Epithelial cell of esophagus (primary cell): ENCODE measurements at regions not wholly inside any gene's neighbourhood (a gene's known extent, or its start where the extent isn't known, plus 50 kb on each side); places are given as distances from the start of the nearest gene placed in this dataset.

Source experiments
- DNase-seq: peaks from one replicate; pipeline ENCODE4 v3.0.0; 2010; ENCODE audit warnings: low read depth
- H3K4me3 ChIP-seq: 2 replicates; pipeline ENCODE4 v1.5.1; 2011; ENCODE audit warnings: mild to moderate bottlenecking, low read length, control low read depth
- TF ChIP-seq, protein P1 (sequence below): IDR thresholded peaks from 2 replicates; pipeline ENCODE4 v1.5.1; 2011; ENCODE audit warnings: low read depth, mild to moderate bottlenecking, low read length, control low read depth, inconsistent platforms; ENCODE audit not compliant: insufficient read depth; ENCODE audit errors: missing control alignments

DNA sequence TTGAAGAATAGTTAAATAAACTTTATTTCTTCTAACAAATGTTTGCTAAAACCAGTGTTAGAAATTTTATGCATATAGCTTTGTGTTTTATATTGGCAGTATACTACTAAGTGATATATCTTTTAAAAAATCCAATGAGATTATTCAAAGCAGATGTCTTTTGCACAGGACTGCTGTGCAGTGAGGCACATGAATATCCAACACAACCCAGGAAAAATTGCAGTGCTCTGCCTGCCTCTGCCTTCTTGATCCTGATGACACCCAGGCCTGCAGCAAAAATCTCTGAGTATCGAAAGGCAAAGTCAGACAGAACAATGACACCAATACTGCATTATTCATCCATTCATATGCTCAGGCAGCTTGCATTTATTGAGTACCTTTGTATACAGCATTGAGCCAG lies 1076.5 kb upstream of the ARRDC3 start:
- TF ChIP-seq, protein P1, sequence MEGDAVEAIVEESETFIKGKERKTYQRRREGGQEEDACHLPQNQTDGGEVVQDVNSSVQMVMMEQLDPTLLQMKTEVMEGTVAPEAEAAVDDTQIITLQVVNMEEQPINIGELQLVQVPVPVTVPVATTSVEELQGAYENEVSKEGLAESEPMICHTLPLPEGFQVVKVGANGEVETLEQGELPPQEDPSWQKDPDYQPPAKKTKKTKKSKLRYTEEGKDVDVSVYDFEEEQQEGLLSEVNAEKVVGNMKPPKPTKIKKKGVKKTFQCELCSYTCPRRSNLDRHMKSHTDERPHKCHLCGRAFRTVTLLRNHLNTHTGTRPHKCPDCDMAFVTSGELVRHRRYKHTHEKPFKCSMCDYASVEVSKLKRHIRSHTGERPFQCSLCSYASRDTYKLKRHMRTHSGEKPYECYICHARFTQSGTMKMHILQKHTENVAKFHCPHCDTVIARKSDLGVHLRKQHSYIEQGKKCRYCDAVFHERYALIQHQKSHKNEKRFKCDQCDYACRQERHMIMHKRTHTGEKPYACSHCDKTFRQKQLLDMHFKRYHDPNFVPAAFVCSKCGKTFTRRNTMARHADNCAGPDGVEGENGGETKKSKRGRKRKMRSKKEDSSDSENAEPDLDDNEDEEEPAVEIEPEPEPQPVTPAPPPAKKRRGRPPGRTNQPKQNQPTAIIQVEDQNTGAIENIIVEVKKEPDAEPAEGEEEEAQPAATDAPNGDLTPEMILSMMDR, result no peak
- DNase-seq, result no peak
- no peak overlapping the region for H3K4me3 ChIP-seq

DNA sequence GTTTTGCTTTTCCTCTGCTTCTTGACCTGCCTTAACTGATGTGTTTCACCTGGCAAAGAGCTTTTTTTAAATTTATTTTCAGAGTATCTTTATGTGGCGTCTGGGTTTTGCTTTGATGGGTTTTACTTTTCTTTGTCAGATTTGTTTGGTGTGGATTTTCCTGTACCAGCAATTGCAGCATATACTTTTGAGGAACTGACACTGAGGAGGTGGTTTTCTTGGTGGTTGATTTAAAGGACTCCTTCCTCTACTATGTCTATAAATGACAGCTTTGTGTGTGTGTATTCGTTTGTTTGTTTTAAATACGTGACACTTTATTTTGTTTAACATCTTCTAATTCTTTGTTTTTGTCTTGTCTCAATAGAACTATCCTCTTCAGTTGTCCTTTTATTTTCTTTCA lies 1071.9 kb upstream of the ARRDC3 start:
- no peak overlapping the region for H3K4me3 ChIP-seq
- no peak for DNase-seq
- TF ChIP-seq, protein P1, result no peak

GRCh38 chr5:92444888-92445287 lies 1061.8 kb upstream of the ARRDC3 start:
- no peak overlapping the region for H3K4me3 ChIP-seq
- TF ChIP-seq, protein P1, result no peak
- no peak for DNase-seq

DNA sequence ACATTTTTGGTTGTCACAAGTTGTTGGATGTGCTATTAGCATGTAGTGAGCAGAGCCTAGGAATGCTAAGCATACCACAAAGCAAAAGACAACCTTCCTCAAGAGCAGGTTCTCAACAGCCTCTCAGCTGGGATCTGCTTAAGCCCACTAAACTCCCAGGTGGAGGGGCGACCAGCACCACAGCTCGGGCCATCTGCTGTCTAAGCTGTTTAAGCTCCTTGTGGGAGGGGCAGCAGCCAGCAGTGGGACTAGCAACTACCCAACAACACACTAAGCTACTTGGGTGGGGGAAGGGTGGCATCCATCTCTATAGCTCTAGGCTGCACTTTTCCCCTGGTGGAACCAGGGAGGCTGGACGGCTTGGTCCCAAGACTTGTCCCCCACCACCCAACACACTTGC lies 1052.7 kb upstream of the ARRDC3 start:
- TF ChIP-seq, protein P1, result no peak
- no peak for DNase-seq
- no peak overlapping the region for H3K4me3 ChIP-seq

DNA sequence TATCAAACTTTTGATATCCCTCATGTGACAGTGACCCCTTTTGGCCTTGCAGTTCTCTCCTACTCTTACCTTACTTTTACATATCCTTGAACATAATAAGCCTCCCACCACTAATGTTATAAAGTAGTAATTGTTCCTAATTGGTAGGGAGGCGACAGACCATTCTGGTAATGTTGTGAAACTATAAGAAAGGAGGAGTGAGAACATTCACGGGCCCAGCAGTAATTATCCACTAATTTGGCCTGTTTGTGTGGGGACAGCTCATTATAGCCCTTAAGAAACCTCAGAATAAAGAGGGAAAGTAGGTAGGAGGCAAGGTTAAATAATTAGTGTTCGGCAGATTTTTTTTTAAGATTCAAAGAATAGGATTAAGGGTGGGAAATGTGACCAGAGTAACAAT lies 1046.5 kb upstream of the ARRDC3 start:
- H3K4me3 ChIP-seq, result no peak overlapping the region
- DNase-seq, result no peak
- TF ChIP-seq, protein P1, result no peak

GRCh38 chr5:92428415-92428814 lies 1045.3 kb upstream of the ARRDC3 start:
- no peak for DNase-seq
- no peak overlapping the region for H3K4me3 ChIP-seq
- TF ChIP-seq, protein P1, result no peak

- DNase-seq, result no peak
- TF ChIP-seq, protein P1, result no peak
- no peak overlapping the region for H3K4me3 ChIP-seq
Observed at GRCh38 chr5:92424785-92425426, 1041.8 kb upstream of the ARRDC3 start.
